GM21528 (cell line): ENCODE measurements at regions not wholly inside any gene's neighbourhood (a gene's known extent, or its start where the extent isn't known, plus 50 kb on each side); places are given as distances from the start of the nearest gene placed in this dataset.

ENCODE experiments used
- ATAC-seq: cut with Tn5 transposase; IDR thresholded peaks from one replicate; pipeline ENCODE4 v1.9.1; 2021; ENCODE audit warnings: mild to moderate bottlenecking, moderate library complexity; ENCODE audit not compliant: unreplicated experiment, low FRiP score

- no peak for ATAC-seq
Measured at GRCh38 chr1:239221656-239222055, 164.7 kb upstream of the CHRM3 start.

GRCh38 chr1:239219679-239220078 lies 166.7 kb upstream of the CHRM3 start:
- ATAC-seq = no peak

DNA sequence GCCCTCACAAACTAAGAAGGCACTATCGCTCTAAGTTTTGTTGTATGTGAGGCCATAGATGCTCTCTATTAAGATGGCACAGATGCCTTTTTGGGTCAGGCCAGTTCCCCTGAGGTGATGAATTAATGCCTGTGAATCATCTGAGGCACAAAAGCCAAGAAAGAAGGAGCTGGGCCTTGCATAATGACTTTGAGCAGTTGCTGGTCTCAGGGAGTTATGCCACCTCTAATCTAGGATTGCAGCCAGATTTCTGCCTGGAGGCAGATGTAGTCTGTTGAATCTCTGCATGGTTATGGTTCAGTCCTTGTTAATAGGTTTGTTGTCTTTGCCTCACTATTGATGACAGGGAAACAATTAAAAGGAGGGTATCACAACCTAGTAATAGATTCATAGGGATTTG lies 168.1 kb upstream of the CHRM3 start:
- no peak for ATAC-seq

DNA sequence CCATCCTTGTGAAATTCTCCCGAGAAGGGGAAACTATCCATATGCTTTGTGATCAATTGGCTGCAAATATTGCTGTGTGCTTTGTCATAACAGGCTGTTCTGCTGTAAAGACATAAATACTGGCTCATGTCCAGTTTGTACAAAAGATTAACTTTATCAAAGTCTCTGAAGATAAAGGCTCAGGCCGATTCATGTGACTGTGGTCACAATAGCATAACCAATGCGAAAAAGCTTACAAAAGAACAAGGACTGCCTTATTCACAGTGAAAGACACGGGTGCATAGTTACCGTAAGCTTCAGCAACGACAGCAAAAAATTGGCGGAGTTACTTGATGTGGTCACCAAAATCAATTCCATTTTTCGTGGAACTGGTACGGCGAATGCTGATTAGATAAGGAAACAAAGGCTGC lies 173.6 kb upstream of the CHRM3 start:
- no peak for ATAC-seq

DNA sequence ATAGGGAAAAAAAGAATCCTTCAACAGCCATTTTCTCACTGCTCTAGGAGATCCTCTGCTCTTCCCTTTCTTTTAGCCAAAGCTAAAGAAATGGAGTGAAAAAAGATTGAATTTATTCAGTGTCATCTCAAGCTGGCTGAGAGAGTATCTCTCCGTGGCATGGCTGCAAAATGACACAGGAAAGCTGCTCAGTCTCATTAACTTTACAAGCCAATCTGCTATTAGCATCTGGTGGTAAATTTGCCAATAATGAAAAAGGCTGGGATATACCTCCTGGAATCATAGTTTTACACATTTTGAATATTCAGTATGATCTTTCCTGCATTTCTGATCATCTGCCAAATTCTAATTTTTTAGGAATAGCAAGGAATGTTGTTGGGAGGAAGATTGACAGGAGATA lies 176.8 kb upstream of the CHRM3 start:
- ATAC-seq = no peak

DNA sequence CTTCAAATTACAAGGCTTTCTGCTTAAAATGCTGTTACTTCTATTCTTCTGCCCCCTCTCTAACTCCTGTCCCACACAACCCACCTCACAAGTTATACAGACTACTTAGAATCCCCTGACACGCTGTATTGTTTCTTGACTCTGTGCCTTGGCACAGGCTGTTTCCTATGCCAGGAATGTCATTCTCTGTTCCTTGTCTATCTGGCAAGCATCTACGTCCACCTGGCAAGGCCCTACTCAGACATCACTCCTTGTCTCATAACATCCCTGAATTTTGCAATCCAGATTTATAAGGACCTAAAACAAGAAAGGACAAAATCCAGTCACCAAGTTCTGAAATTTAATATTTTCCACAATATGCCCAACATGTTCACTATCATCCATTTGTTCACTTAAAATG lies 182.0 kb upstream of the CHRM3 start:
- ATAC-seq = no peak

GRCh38 chr1:239197871-239198270 lies 188.5 kb upstream of the CHRM3 start:
- ATAC-seq = no peak

- ATAC-seq = no peak
Measured at GRCh38 chr1:239189998-239190512, 196.3 kb upstream of the CHRM3 start.

DNA sequence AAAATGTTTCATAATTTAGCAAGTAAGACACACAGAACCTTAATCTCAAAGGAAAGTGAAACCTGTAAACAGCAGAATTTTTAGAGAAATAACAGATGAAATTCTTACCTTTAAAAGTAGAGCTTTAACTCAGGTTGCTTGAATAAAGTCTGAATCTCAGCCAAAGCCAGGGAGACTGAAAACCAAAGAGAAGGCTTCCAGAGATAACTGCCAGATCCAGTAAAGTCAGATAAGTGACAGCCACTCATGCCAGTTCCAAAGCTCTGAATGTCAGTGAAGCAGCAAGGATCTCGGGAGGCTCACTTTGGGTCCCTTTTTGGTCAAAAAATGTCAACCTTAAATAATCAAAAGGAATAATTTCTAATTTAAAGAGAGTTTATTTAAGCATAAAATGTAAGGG lies 199.9 kb upstream of the CHRM3 start:
- ATAC-seq = no peak

DNA sequence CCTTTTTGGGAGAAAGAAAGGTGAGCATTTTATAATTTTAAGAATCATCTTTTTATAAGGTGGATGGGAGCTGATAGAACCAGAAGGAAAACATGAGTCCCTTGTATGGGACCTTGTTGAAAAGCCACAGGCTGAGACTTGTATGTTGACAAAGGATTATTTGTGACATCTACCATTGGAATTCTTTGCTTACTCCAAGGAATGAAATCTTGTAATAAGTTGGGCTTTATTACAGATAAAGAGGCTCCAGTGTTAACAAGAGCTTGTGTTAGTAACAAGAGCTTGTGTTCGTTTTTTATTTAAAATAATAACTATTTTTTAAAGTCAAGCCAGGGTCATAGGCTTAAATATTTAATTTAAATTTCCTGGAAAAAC lies 201.1 kb upstream of the CHRM3 start:
- no peak for ATAC-seq

DNA sequence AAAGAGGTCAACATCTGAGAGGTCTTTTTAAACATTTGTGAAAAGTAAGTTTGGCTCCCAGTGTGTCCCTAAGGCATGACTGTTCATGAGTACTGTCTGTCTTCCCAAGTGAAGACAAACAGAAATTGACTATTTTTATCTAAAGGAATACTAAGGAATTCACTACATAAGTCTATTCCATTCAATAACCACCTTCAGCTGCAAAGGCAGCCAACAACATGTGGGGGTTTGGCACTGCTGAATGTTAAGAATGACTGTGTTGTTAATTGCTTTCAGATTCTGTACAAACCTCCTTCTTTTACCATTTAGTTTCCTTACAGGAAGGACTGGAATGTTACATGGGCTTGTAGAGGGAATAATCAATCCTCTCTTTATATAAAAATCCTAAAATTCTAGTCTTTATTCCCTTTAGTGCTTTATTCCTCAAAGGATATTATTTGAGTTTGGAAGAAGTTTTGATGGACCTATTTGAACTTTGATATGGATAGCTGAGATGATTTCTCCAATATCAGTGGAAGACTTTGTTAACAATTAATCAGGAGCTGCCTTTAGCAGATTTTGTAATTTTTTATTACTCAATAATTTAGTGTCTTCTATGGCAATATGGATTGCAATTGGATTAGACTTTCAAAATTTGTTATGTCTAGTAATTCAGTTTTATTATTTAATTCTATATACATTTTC lies 201.7 kb upstream of the CHRM3 start:
- no peak for ATAC-seq

DNA sequence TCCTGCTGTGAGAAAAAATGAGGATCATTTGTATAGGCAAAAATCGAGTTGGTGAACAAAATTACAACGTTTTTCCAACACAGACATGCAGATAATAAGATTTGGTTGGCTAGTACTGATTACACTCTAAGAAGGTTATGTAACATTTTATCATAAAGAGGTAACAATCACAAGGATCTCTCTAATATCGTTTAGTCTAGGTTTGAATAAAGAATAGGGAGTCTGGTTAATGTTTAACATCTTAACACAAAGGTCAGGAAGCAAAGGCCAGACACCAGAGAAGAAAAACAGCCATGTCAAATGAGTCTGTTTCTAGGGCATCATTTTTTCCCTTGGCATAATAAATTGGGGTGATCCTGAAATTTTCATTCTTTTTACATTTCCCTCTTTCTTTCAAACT lies 207.4 kb upstream of the CHRM3 start:
- no peak for ATAC-seq

DNA sequence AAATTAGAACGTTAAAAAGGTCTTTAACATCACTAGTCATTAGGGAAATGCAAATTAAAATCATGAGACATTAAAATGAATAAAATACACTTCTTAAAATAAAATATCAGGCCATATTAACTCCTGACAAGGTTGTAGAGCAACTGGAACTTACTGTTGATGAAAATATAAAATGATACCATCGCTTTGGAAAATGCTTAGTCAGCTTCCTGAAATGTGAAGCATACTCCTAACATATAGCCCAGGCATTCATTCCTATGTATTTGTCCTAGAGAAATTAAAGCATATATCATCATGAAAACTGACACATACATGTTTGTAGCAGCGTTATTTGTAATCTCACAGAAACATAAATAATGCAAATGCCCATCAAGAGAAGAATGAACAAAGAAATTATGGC lies 211.5 kb upstream of the CHRM3 start:
- no peak for ATAC-seq

DNA sequence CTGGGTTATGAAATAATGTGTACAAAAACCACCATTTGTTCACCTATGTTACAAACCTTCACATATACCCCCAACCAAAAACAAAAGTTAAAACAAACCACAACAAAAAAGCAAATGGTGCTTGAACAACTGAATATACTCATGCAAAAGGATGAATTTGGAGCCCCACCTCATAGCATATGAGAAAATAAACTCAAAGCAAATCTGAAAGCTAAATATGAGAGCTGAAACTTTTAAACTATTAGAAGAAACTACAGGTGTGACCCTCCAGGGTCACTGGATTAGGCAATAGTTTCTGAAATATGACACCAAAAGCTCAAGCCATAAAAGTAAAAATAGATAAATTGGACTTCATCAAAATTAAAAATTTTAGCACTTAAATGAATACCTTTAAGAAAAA lies 215.5 kb upstream of the CHRM3 start:
- ATAC-seq = no peak

DNA sequence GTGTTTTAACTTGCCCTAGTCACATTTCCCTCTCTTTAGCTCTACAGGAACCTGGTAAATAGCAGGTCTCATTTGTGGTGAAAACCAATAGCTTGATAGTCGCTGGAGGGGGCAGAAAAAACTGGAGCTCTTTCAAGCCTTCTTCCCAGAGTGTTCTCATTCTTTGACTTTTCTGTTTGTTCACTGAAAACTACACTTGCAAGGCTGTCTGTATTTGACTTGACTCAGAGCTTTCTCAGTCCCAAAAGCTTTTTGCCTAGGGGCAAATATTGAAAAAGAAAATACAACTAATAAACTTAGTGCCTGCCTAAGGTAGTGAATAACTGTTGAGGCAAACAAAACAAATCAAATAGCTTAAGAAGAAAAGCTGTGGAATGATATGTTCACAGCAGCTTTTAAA lies 217.1 kb upstream of the CHRM3 start:
- ATAC-seq = no peak

- no peak for ATAC-seq
Measured at GRCh38 chr1:239164451-239165180, 221.8 kb upstream of the CHRM3 start.

DNA sequence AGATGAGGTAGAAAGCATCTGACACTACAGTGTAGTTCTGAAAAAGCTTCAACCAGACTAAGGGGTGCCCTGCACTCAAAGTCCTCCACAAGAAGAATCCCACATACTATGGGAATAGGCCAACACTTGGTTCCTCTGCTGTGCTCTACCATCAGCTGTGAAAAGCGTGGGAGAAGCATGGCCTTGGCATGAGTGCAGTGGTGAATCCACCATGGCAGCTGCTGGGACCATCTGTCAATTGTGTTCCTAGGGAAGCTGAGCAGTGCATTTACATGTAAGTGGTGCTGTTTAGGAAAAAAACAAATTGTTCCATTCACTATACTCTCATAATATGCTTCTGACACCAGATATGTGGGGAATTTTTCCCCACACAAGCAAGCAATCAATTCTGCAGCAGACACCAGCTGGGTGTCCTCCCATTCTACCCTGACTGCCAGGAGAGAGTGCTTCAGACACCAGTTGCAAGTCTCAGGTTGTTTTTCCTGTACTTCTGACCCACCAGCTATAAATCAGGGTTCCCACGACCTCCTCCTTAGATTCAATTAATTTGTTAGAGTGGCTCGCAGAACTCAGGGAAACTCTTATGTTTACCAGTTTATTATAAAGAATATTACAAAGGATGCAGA lies 230.8 kb upstream of the CHRM3 start:
- no peak for ATAC-seq

DNA sequence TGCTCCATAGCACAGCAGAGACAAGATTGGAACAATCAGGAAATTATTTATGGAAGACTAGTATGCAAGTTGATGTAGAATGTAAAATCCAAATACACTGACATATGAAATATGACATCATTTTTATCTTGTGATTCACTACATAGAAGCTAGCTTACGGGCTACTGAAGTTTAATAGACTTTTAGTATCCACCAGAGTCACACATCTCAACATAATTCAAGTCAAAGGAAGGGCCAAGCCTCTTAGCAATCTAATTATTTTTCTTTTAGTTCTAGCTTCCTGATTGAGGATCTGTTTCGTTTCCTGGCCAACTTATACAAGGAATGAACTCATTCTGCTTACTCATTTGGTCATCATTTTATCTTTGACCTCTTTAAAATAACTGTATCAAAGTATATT lies 234.4 kb upstream of the CHRM3 start:
- ATAC-seq = no peak

GRCh38 chr1:239140968-239141367 lies 245.4 kb upstream of the CHRM3 start:
- ATAC-seq = no peak

DNA sequence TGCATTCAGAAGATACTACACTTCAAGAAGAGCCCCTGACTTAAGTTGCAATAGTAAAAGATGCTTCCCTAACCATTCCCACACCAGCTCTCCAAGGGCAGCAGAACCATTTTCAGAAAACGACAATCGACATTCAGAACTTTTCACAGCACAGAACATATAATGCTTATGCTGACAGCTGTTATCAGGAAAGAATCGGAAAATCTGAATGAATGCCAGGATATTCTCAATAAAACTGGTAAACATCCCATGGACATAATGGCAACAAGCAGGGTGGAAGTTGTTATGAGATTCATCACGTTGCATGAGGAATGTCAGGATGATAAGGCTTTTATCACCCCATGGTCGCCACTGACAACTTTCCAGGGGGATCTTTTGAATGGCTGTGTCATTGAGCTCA lies 246.6 kb upstream of the CHRM3 start:
- ATAC-seq = no peak

GRCh38 chr1:239128541-239128940 lies 257.8 kb upstream of the CHRM3 start:
- no peak for ATAC-seq

GRCh38 chr1:239126884-239127283 lies 259.5 kb upstream of the CHRM3 start:
- no peak for ATAC-seq
